HL-60 (cell line): ENCODE measurements at regions not wholly inside any gene's neighbourhood (a gene's known extent, or its start where the extent isn't known, plus 50 kb on each side); places are given as distances from the start of the nearest gene placed in this dataset.

Experiments used
- CTCF ChIP-seq: IDR thresholded peaks from one replicate; pipeline ENCODE4 v1.5.1; 2011; ENCODE audit warnings: low read length, control low read depth, inconsistent platforms; ENCODE audit not compliant: insufficient read depth
- GABPA ChIP-seq: IDR thresholded peaks from 2 replicates; pipeline ENCODE4 v1.6.1; 2012; ENCODE audit warnings: low read depth
- POLR2AphosphoS5 ChIP-seq: IDR thresholded peaks from 2 replicates; pipeline ENCODE4 v1.6.1; 2012; ENCODE audit warnings: low read depth
- REST ChIP-seq: IDR thresholded peaks from 2 replicates; pipeline ENCODE4 v1.6.1; 2012; ENCODE audit warnings: low read depth; ENCODE audit not compliant: insufficient replicate concordance
- SPI1 ChIP-seq: IDR thresholded peaks from 2 replicates; pipeline ENCODE4 v1.6.1; 2012; ENCODE audit warnings: low read depth, mild to moderate bottlenecking, borderline replicate concordance

GRCh38 chr14:26993556-26993955 lies 395.7 kb upstream of the NOVA1 start:
- TF ChIP-seq CTCF (no peak), REST (no peak), POLR2AphosphoS5 (no peak), SPI1 (no peak), GABPA (no peak)
